H1 (cell line): ENCODE measurements at regions not wholly inside any gene's neighbourhood (a gene's known extent, or its start where the extent isn't known, plus 50 kb on each side); places are given as distances from the start of the nearest gene placed in this dataset.

Source experiments
- CTCF ChIA-PET: fragments of 300-600 bp; sonication (Branson Sonifier 250); formaldehyde crosslinking; loops from one replicate; lab custom pipeline; 2021; ENCODE audit not compliant: partially characterized antibody; lab: Charles Lee
- POLR2A ChIA-PET: fragments of 300-600 bp; sonication (Branson Sonifier 250); formaldehyde crosslinking; loops from one replicate; lab custom pipeline; 2021; ENCODE audit warnings: inconsistent platforms; ENCODE audit not compliant: partially characterized antibody; lab: Charles Lee
- DNase-seq, 2 experiments: peaks; one replicate each; pipeline versions ENCODE4 v3.0.0 to v3.0.0-alpha.2; 2010 to 2022; ENCODE audit warnings: low spot score in 2 of 2, low read depth in 1 of 2, mixed read lengths in 1 of 2
- FAIRE-seq: peaks from 2 replicates; lab custom pipeline; 2011; peaks lifted over from hg19 to GRCh38; lab: Jason Lieb, UNC
- H2AFZ ChIP-seq: 2 replicates; pipeline ENCODE4 v1.8.1; 2012; ENCODE audit warnings: low read length, inconsistent platforms
- H2AK5ac ChIP-seq: 2 replicates; pipeline ENCODE4 v1.6.1; 2013; ENCODE audit warnings: low read depth, low read length
- H2BK120ac ChIP-seq: replicated peaks from 2 replicates; pipeline ENCODE3; 2013; ENCODE audit warnings: low read depth, low read length, inconsistent platforms
- H2BK12ac ChIP-seq: 2 replicates; pipeline ENCODE4 v1.6.1; 2013; ENCODE audit warnings: low read depth, low read length
- H2BK15ac ChIP-seq: 2 replicates; pipeline ENCODE4 v1.6.1; 2013; ENCODE audit warnings: low read length
- H2BK20ac ChIP-seq: 2 replicates; pipeline ENCODE4 v1.6.1; 2013; ENCODE audit warnings: low read length
- H2BK5ac ChIP-seq: 2 replicates; pipeline ENCODE4 v1.6.1; 2013; ENCODE audit warnings: low read depth, low read length
- H3K14ac ChIP-seq: 2 replicates; pipeline ENCODE4 v1.6.1; 2013; ENCODE audit warnings: inconsistent platforms; ENCODE audit not compliant: insufficient read length
- H3K18ac ChIP-seq: 2 replicates; pipeline ENCODE4 v1.6.1; 2013; ENCODE audit warnings: low read length; ENCODE audit errors: extremely low read depth
- H3K23ac ChIP-seq: 2 replicates; pipeline ENCODE4 v1.6.1; 2013; ENCODE audit warnings: inconsistent platforms; ENCODE audit not compliant: insufficient read length
- H3K23me2 ChIP-seq: 2 replicates; pipeline ENCODE4 v1.6.1; 2013; ENCODE audit warnings: low read depth, low read length
- H3K27ac ChIP-seq: 2 replicates; pipeline ENCODE4 v1.6.1; 2011; ENCODE audit warnings: low read depth, low read length, inconsistent platforms
- H3K27me3 ChIP-seq, 4 experiments: replicated peaks in 1 of 4; 1 replicate in 1 of 4; 2 replicates in 3 of 4; pipeline versions ENCODE4 v1.6.1 to v1.8.1; 2011 to 2013; ENCODE audit warnings: low read length in 3 of 4, mild to moderate bottlenecking in 3 of 4, inconsistent platforms in 2 of 4, mixed read lengths in 2 of 4, moderate library complexity in 1 of 4; ENCODE audit not compliant: control insufficient read depth in 3 of 4, insufficient read depth in 3 of 4; ENCODE audit errors: extremely low read depth in 1 of 4
- H3K36me3 ChIP-seq, 4 experiments: 2 replicates each; pipeline versions ENCODE4 v1.6.1 to v1.8.1; 2011 to 2013; ENCODE audit warnings: mild to moderate bottlenecking in 4 of 4, low read length in 3 of 4, moderate library complexity in 2 of 4, control low read depth in 1 of 4, inconsistent platforms in 1 of 4; ENCODE audit not compliant: insufficient read depth in 4 of 4, control insufficient read depth in 2 of 4
- H3K4ac ChIP-seq: replicated peaks from 2 replicates; pipeline ENCODE3; 2013; ENCODE audit warnings: low read length, low read depth, mixed read lengths, inconsistent platforms; ENCODE audit not compliant: insufficient read length
- H3K4me1 ChIP-seq, 4 experiments: replicated peaks in 1 of 4; 1 replicate in 1 of 4; 2 replicates in 3 of 4; pipeline versions ENCODE4 v1.6.1 to v1.8.1; 2011 to 2013; ENCODE audit warnings: low read length in 3 of 4, inconsistent platforms in 2 of 4, mixed read lengths in 1 of 4; ENCODE audit not compliant: insufficient read depth in 4 of 4, control insufficient read depth in 3 of 4
- H3K4me2 ChIP-seq, 2 experiments: 2 replicates each; pipeline versions ENCODE4 v1.6.1 to v1.8.1; 2011 to 2013; ENCODE audit warnings: low read depth in 2 of 2, low read length in 2 of 2, control low read depth in 1 of 2, inconsistent platforms in 1 of 2, mild to moderate bottlenecking in 1 of 2; ENCODE audit not compliant: insufficient read depth in 1 of 2
- H3K4me3 ChIP-seq, 4 experiments: fragments of 200-600, 300-600 bp in 1 of 4; sonication (generic), shearing (Covaris generic), sonication (Bioruptor Twin) in 1 of 4; 2 replicates each; pipeline versions ENCODE4 v1.5.1 to v1.8.1; 2011 to 2016; ENCODE audit warnings: low read length in 4 of 4, low read depth in 3 of 4, control low read depth in 2 of 4, inconsistent platforms in 2 of 4, mild to moderate bottlenecking in 2 of 4, mixed read lengths in 1 of 4, moderate library complexity in 1 of 4; ENCODE audit not compliant: insufficient read depth in 2 of 4; ENCODE audit errors: extremely low read depth in 1 of 4
- H3K56ac ChIP-seq: replicated peaks from 2 replicates; pipeline ENCODE3; 2013; ENCODE audit warnings: low read depth, mild to moderate bottlenecking, mixed read lengths, low read length, inconsistent platforms; ENCODE audit not compliant: insufficient read length
- H3K79me1 ChIP-seq: 2 replicates; pipeline ENCODE4 v1.6.1; 2013; ENCODE audit warnings: low read depth, low read length, control low read depth
- H3K79me2 ChIP-seq, 2 experiments: 2 replicates each; pipeline versions ENCODE4 v1.6.1 to v1.8.1; 2012 to 2013; ENCODE audit warnings: low read length in 2 of 2, mild to moderate bottlenecking in 2 of 2, inconsistent platforms in 1 of 2; ENCODE audit not compliant: insufficient read depth in 2 of 2, control insufficient read depth in 1 of 2
- H3K9ac ChIP-seq, 4 experiments: replicated peaks in 1 of 4; 1 replicate in 1 of 4; 2 replicates in 3 of 4; pipeline versions ENCODE4 v1.6.1 to v1.8.1; 2011 to 2013; ENCODE audit warnings: low read depth in 3 of 4, low read length in 3 of 4, control low read depth in 2 of 4, mild to moderate bottlenecking in 2 of 4, moderate library complexity in 2 of 4, inconsistent platforms in 1 of 4; ENCODE audit errors: extremely low read depth in 1 of 4
- H3K9me3 ChIP-seq, 2 experiments: 2 replicates each; pipeline versions ENCODE4 v1.6.1 to v1.8.1; 2012 to 2013; ENCODE audit warnings: mild to moderate bottlenecking in 2 of 2, moderate library complexity in 2 of 2, control low read depth in 1 of 2, inconsistent platforms in 1 of 2, low read depth in 1 of 2, low read length in 1 of 2, mixed read lengths in 1 of 2; ENCODE audit not compliant: insufficient read depth in 2 of 2
- H4K20me1 ChIP-seq, 2 experiments: replicated peaks in 1 of 2; 2 replicates each; pipeline versions ENCODE3 to v1.8.1; 2011 to 2013; ENCODE audit warnings: inconsistent platforms in 2 of 2, low read length in 2 of 2, mild to moderate bottlenecking in 1 of 2; ENCODE audit not compliant: insufficient read depth in 2 of 2, control insufficient read depth in 1 of 2
- H4K5ac ChIP-seq: 2 replicates; pipeline ENCODE4 v1.6.1; 2013; ENCODE audit warnings: low read length, low read depth, mixed read lengths, inconsistent platforms; ENCODE audit not compliant: insufficient read length
- H4K8ac ChIP-seq: 2 replicates; pipeline ENCODE4 v1.8.0; 2013; ENCODE audit warnings: mild to moderate bottlenecking, moderate library complexity, low read length, inconsistent platforms; ENCODE audit not compliant: insufficient read depth; ENCODE audit errors: extremely low read depth
- H4K91ac ChIP-seq: replicated peaks from 2 replicates; pipeline ENCODE3; 2013; ENCODE audit warnings: low read length, mixed read lengths, inconsistent platforms; ENCODE audit not compliant: insufficient read length
- ASH2L ChIP-seq: fragments of 200-600, 300-600 bp; sonication (generic); IDR thresholded peaks from one replicate; pipeline ENCODE4 v1.7.1; 2017; ENCODE audit warnings: low read length
- BRCA1 ChIP-seq: IDR thresholded peaks from 2 replicates; pipeline ENCODE4 v1.6.1; 2012; ENCODE audit warnings: low read depth, low read length, improper control_type of control experiment
- CBX5 ChIP-seq: fragments of 300-800, 300-1000 bp; sonication (generic); IDR thresholded peaks from 2 replicates; pipeline ENCODE4 v1.7.1; 2016; ENCODE audit warnings: antibody characterized with exemption, low read length, low read depth
- CHD1 ChIP-seq: IDR thresholded peaks from 2 replicates; pipeline ENCODE4 v1.6.1; 2012; ENCODE audit warnings: low read depth, low read length, improper control_type of control experiment
- EZH2 ChIP-seq: fragments of 200-600 bp; sonication (generic); IDR thresholded peaks from 2 replicates; pipeline ENCODE4 v1.7.1; 2012; ENCODE audit warnings: low read depth, mild to moderate bottlenecking, moderate library complexity, low read length, inconsistent platforms; ENCODE audit not compliant: severe bottlenecking
- GTF2F1 ChIP-seq: IDR thresholded peaks from 2 replicates; pipeline ENCODE4 v1.6.1; 2012; ENCODE audit warnings: low read depth, low read length, improper control_type of control experiment, borderline replicate concordance
- HDAC2 ChIP-seq, 2 experiments: fragments of 300-600 bp in 1 of 2; sonication (generic) in 1 of 2; IDR thresholded peaks; 2 replicates each; pipeline ENCODE4 v1.6.1; 2011 to 2012; ENCODE audit warnings: low read depth in 2 of 2, low read length in 2 of 2, mild to moderate bottlenecking in 2 of 2, moderate library complexity in 2 of 2, borderline replicate concordance in 1 of 2, inconsistent platforms in 1 of 2
- KDM1A ChIP-seq: fragments of 200-600, 300-600 bp; sonication (generic); IDR thresholded peaks from 2 replicates; pipeline ENCODE4 v1.7.1; 2016; ENCODE audit warnings: mild to moderate bottlenecking, low read length, borderline replicate concordance
- SAP30 ChIP-seq: fragments of 300-600 bp; sonication (generic); IDR thresholded peaks from 2 replicates; pipeline ENCODE4 v1.7.1; 2012; ENCODE audit warnings: low read length, moderate library complexity, mild to moderate bottlenecking, inconsistent platforms; ENCODE audit not compliant: insufficient read depth, insufficient replicate concordance
- SIRT6 ChIP-seq: IDR thresholded peaks from one replicate; pipeline ENCODE4 v1.7.1; 2012; ENCODE audit warnings: low read length, inconsistent platforms
- SP4 ChIP-seq: IDR thresholded peaks from 2 replicates; pipeline ENCODE4 v1.6.1; 2012; ENCODE audit warnings: low read length, inconsistent platforms
- WGBS, 2 experiments: shearing (Covaris generic) in 1 of 2; methylation state at CpG; one replicate each; pipeline versions ENCODE4 v1.1.6 to v1.1.7; 2013 to 2015; ENCODE audit warnings: low lambda C conversion rate in 2 of 2, mixed read lengths in 2 of 2, inconsistent platforms in 1 of 2, low coverage in 1 of 2, missing lambda C conversion rate in 1 of 2; ENCODE audit not compliant: insufficient replicate concordance in 2 of 2, insufficient coverage in 1 of 2, insufficient read length in 1 of 2; ENCODE audit errors: extremely low coverage in 1 of 2, missing lambda C conversion rate in 1 of 2; 5-methylcytosine and 5-hydroxymethylcytosine counted together

DNA sequence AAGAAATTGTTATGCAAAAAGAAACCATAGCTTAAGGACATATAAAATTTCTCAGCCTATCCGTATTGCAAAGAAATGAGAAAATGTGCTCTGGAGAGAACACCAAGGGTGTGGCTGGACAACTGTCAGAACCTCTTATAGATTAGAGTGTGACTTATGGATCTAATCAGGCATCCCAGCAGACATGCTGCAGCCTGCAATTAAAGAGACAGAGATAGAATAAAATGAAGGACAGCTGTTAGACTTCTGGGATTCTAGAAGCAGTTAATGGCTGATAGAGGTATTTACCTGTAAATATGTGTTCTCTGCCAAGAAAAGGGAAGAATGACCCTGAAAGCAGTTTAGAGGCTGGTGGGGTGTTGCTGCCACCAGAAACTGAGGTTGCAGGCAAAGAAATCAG is 160.1 kb upstream of the KIF2B start:
- H3K79me1 ChIP-seq: no peaks in the 10 kb centered on the region
- no peak for DNase-seq
- H3K14ac ChIP-seq: no peak overlapping the region
- no peak overlapping the region for H2BK12ac ChIP-seq
- H3K27ac ChIP-seq: no peak overlapping the region
- no peak overlapping the region for H3K9ac ChIP-seq
- no peak overlapping the region for H2BK120ac ChIP-seq
- no peak overlapping the region for H2AK5ac ChIP-seq
- H4K5ac ChIP-seq: no peak overlapping the region
- no peak for FAIRE-seq
- WGBS, 2 experiments: 72% methylated on average over 1 of the region's 1 CpG; no CpG with 5 or more reads in 1 of the 2 experiments
- no peaks in the 10 kb centered on the region for H3K79me2 ChIP-seq
- POLR2A ChIA-PET: no interaction called here
- H3K27me3 ChIP-seq: no peaks in the 10 kb centered on the region
- TF ChIP-seq ASH2L (no peak), SP4 (no peak), EZH2 (no peak), SIRT6 (no peak), CHD1 (no peak), SAP30 (no peak), HDAC2 (IDR thresholded peaks at IDR 0.05; ENCODE audit: borderline replicate concordance in 1 of 2, low read depth in 2 of 2, low read length in 2 of 2) (no peak), BRCA1 (no peak), CBX5 (no peak), GTF2F1 (no peak), KDM1A (no peak)
- no peak overlapping the region for H4K91ac ChIP-seq
- H3K36me3 ChIP-seq: no peaks in the 10 kb centered on the region; a peak in 1 of 8 replicates
- peaks cover 0 to 4% of the 10 kb centered on the region in 2 experiments; a peak in 2 of 4 replicates for H3K9me3 ChIP-seq
- H2AFZ ChIP-seq: no peak overlapping the region
- peaks cover 0 to 3% (median 0%) of the 10 kb centered on the region in 4 experiments; a peak in 1 of 7 replicates for H3K4me1 ChIP-seq
- no peak overlapping the region for H3K23ac ChIP-seq
- no peak overlapping the region for H2BK20ac ChIP-seq
- no peak overlapping the region for H3K56ac ChIP-seq
- CTCF ChIA-PET: no interaction called here
- H2BK5ac ChIP-seq: no peak overlapping the region
- H3K4me3 ChIP-seq: no peak overlapping the region
- no peak overlapping the region for H3K4me2 ChIP-seq
- no peak overlapping the region for H4K8ac ChIP-seq
- no peak overlapping the region for H3K18ac ChIP-seq
- no peaks in the 10 kb centered on the region for H4K20me1 ChIP-seq
- H3K4ac ChIP-seq: no peak overlapping the region
- H2BK15ac ChIP-seq: no peak overlapping the region
- no peaks in the 10 kb centered on the region for H3K23me2 ChIP-seq
